ENCODE measurements at regions not wholly inside any gene's neighbourhood (a gene's known extent, or its start where the extent isn't known, plus 50 kb on each side); places are given as distances from the start of the nearest gene placed in this dataset.

GRCh38 chr6:88544986-88545612, 379.0 kb upstream of the CNR1 start:
- no peak for TF ChIP-seq CTCF (IDR thresholded peaks at IDR 0.05)
- no peaks in the 10 kb centered on the region for H3K9me3 ChIP-seq
- intact Hi-C loops (cut with DNase I): no loop called here
- no peak overlapping the region for H3K27ac ChIP-seq
- no peak for DNase-seq
- 44% methylated on average over 4 of the region's 4 CpGs for WGBS (ENCODE audit: insufficient coverage, low coverage, low lambda C conversion rate, missing lambda C conversion rate)
- H3K36me3 ChIP-seq: no peaks in the 10 kb centered on the region
- no peaks in the 10 kb centered on the region for H3K27me3 ChIP-seq
- ATAC-seq: no peak
- no peak overlapping the region for H3K4me3 ChIP-seq
- no peaks in the 10 kb centered on the region for H3K4me1 ChIP-seq

- Histone ChIP-seq H3K4me1 (no peaks in the 10 kb centered on the region), H3K9me3 (no peaks in the 10 kb centered on the region), H3K27me3 (no peaks in the 10 kb centered on the region), H3K27ac (no peak overlapping the region), H3K36me3 (no peaks in the 10 kb centered on the region), H3K4me3 (no peak overlapping the region)
- WGBS (ENCODE audit: insufficient coverage, low coverage, low lambda C conversion rate, missing lambda C conversion rate): 59% methylated on average over 4 of the region's 4 CpGs
- ATAC-seq (no peak), DNase-seq (no peak)
- intact Hi-C loops (cut with DNase I): no loop called here
- TF ChIP-seq POLR2A (IDR thresholded peaks at IDR 0.05) (no peak), CTCF (IDR thresholded peaks at IDR 0.05) (no peak)
These were observed 373.2 kb upstream of the CNR1 start for GRCh38 chr6:88539295-88539764.

- H3K36me3 ChIP-seq: no peaks in the 10 kb centered on the region
- no peaks in the 10 kb centered on the region for H3K27me3 ChIP-seq
- H3K27ac ChIP-seq: no peak overlapping the region
- no peak for ATAC-seq
- TF ChIP-seq CTCF (IDR thresholded peaks at IDR 0.05): no peak
- no peak for TF ChIP-seq POLR2A (IDR thresholded peaks at IDR 0.05)
- no peak for DNase-seq
- 67% methylated on average over 3 of the region's 3 CpGs for WGBS (ENCODE audit: insufficient coverage, low coverage, low lambda C conversion rate, missing lambda C conversion rate)
- H3K4me3 ChIP-seq: no peak overlapping the region
- intact Hi-C loops (cut with DNase I): no loop called here
- H3K4me1 ChIP-seq: no peaks in the 10 kb centered on the region
- no peaks in the 10 kb centered on the region for H3K9me3 ChIP-seq
These were observed 372.7 kb upstream of the CNR1 start for GRCh38 chr6:88538840-88539239.

- H3K4me1 ChIP-seq: no peaks in the 10 kb centered on the region
- no peak overlapping the region for H3K4me3 ChIP-seq
- intact Hi-C loops (cut with DNase I): no loop called here
- H3K36me3 ChIP-seq: no peaks in the 10 kb centered on the region
- no peaks in the 10 kb centered on the region for H3K27me3 ChIP-seq
- ATAC-seq (no peak), DNase-seq (no peak)
- 60% methylated on average over 4 of the region's 4 CpGs for WGBS (ENCODE audit: insufficient coverage, low coverage, low lambda C conversion rate, missing lambda C conversion rate)
- no peaks in the 10 kb centered on the region for H3K9me3 ChIP-seq
- H3K27ac ChIP-seq: no peak overlapping the region
- TF ChIP-seq POLR2A (IDR thresholded peaks at IDR 0.05): no peak
- TF ChIP-seq CTCF (IDR thresholded peaks at IDR 0.05): no peak
These were observed 372.1 kb upstream of the CNR1 start for GRCh38 chr6:88538130-88538706.

Measured in right lobe of liver (tissue), 6 donors.